B cell (primary cell): ENCODE measurements at regions not wholly inside any gene's neighbourhood (a gene's known extent, or its start where the extent isn't known, plus 50 kb on each side); places are given as distances from the start of the nearest gene placed in this dataset.

Experiments
- ATAC-seq: fragments of 200-7000 bp; cut with Tn5 transposase; one replicate; pipeline ENCODE4 v1.10.0; 2021; ENCODE audit warnings: low read depth, mild to moderate bottlenecking, moderate number of reproducible peaks, moderate library complexity
- CTCF ChIA-PET: fragments of 350-600 bp; sonication (Branson Sonifier 250); formaldehyde crosslinking; loops from one replicate; lab custom pipeline; 2021; ENCODE audit warnings: antibody characterized with exemption, inconsistent platforms; lab: Charles Lee
- POLR2A ChIA-PET: fragments of 350-600 bp; sonication (Branson Sonifier 250); formaldehyde crosslinking; loops from one replicate; lab custom pipeline; 2021; ENCODE audit warnings: antibody characterized with exemption; lab: Charles Lee
- DNase-seq: peaks from one replicate; pipeline ENCODE4 v3.0.0; 2013
- H2AFZ ChIP-seq: 2 replicates; pipeline ENCODE4 v1.6.1; 2012; ENCODE audit warnings: mild to moderate bottlenecking, low read depth, low read length; ENCODE audit not compliant: insufficient read depth, poor library complexity, severe bottlenecking
- H3K27ac ChIP-seq, 2 donors: 1 replicate in 1 of 2; 2 replicates in 1 of 2; pipeline ENCODE4 v1.5.1; 2012 to 2013; ENCODE audit warnings: low read length in 2 of 2, mild to moderate bottlenecking in 2 of 2, moderate library complexity in 1 of 2
- H3K27me3 ChIP-seq, 4 experiments: fragments of 200-600 bp in 1 of 4; sonication (generic) in 1 of 4; replicated peaks in 1 of 4; 1 replicate in 2 of 4; 2 replicates in 2 of 4; pipeline versions ENCODE4 v1.6.1 to v1.7.0; 2013 to 2016; ENCODE audit warnings: low read length in 3 of 4, mild to moderate bottlenecking in 2 of 4, mixed read lengths in 1 of 4, moderate library complexity in 1 of 4; ENCODE audit not compliant: insufficient read depth in 4 of 4, control insufficient read depth in 3 of 4; ENCODE audit errors: control extremely low read depth in 1 of 4
- H3K36me3 ChIP-seq, 2 experiments: replicated peaks in 1 of 2; 1 replicate in 1 of 2; 2 replicates in 1 of 2; pipeline versions ENCODE4 v1.6.1 to v1.7.1; 2013; ENCODE audit warnings: low read length in 1 of 2; ENCODE audit not compliant: insufficient read depth in 2 of 2, control insufficient read depth in 1 of 2; ENCODE audit errors: control extremely low read depth in 1 of 2, extremely low read depth in 1 of 2
- H3K4me1 ChIP-seq, 2 donors: fragments of 200-600 bp in 1 of 2; sonication (generic) in 1 of 2; 1 replicate in 1 of 2; 2 replicates in 1 of 2; pipeline versions ENCODE4 v1.5.1 to v1.6.1; 2013 to 2017; ENCODE audit warnings: low read length in 2 of 2; ENCODE audit not compliant: control insufficient read depth in 2 of 2, insufficient read depth in 2 of 2
- H3K4me2 ChIP-seq: replicated peaks from 2 replicates; pipeline ENCODE3; 2012; ENCODE audit warnings: mild to moderate bottlenecking, low read depth, low read length; ENCODE audit not compliant: poor library complexity, severe bottlenecking
- H3K4me3 ChIP-seq, 5 experiments: fragments of 200-600 bp in 1 of 5; sonication (generic) in 1 of 5; 1 replicate in 3 of 5; 2 replicates in 2 of 5; pipeline versions ENCODE4 v1.5.1 to v1.7.0; 2011 to 2016; ENCODE audit warnings: low read length in 4 of 5, mild to moderate bottlenecking in 4 of 5, low read depth in 2 of 5, control low read depth in 1 of 5, moderate library complexity in 1 of 5; ENCODE audit not compliant: insufficient read depth in 1 of 5; ENCODE audit errors: control extremely low read depth in 1 of 5, extremely low read depth in 1 of 5
- H3K79me2 ChIP-seq: fragments of 200-600 bp; sonication (generic); one replicate; pipeline ENCODE4 v1.6.0; 2016; ENCODE audit warnings: low read length; ENCODE audit not compliant: control insufficient read depth, insufficient read depth
- H3K9ac ChIP-seq: fragments of 200-600 bp; sonication (generic); 2 replicates; pipeline ENCODE4 v1.6.1; 2017; ENCODE audit warnings: mild to moderate bottlenecking, low read length, moderate library complexity
- H3K9me3 ChIP-seq, 3 donors: one replicate each; pipeline versions ENCODE4 v1.6.1 to v1.7.1; 2013; ENCODE audit warnings: low read length in 2 of 3; ENCODE audit not compliant: control insufficient read depth in 2 of 3, insufficient read depth in 1 of 3; ENCODE audit errors: control extremely low read depth in 1 of 3
- H4K20me1 ChIP-seq: 2 replicates; pipeline ENCODE4 v1.6.0; 2012; ENCODE audit warnings: mild to moderate bottlenecking, low read length; ENCODE audit not compliant: insufficient read depth, control insufficient read depth, poor library complexity, severe bottlenecking
- H3K27ac Mint-ChIP-seq: one replicate; pipeline ENCODE4 v1.8.0; 2021; ENCODE audit warnings: mixed read lengths
- H3K27me3 Mint-ChIP-seq: one replicate; pipeline ENCODE4 v1.8.0; 2021; ENCODE audit warnings: mixed read lengths
- H3K4me1 Mint-ChIP-seq: one replicate; pipeline ENCODE4 v1.8.0; 2021; ENCODE audit warnings: mixed read lengths
- H3K4me3 Mint-ChIP-seq: one replicate; pipeline ENCODE4 v1.8.0; 2021; ENCODE audit warnings: mixed read lengths
- H3K9me3 Mint-ChIP-seq: one replicate; pipeline ENCODE4 v1.8.0; 2022; ENCODE audit warnings: mixed read lengths; ENCODE audit not compliant: insufficient read depth
- CTCF ChIP-seq: fragments of 200-600 bp; IDR thresholded peaks from one replicate; pipeline ENCODE4 v1.8.0; 2022; ENCODE audit warnings: antibody characterized with exemption, mild to moderate bottlenecking
- EZH2 ChIP-seq: IDR thresholded peaks from 2 replicates; pipeline ENCODE4 v1.6.1; 2012; ENCODE audit warnings: borderline replicate concordance, low read depth, mild to moderate bottlenecking, moderate library complexity, low read length; ENCODE audit not compliant: insufficient read depth, poor library complexity, severe bottlenecking
- WGBS: methylation state at CpG from one replicate; pipeline ENCODE4 v1.1.5; 2013; ENCODE audit warnings: missing lambda C conversion rate; ENCODE audit not compliant: insufficient coverage; 5-methylcytosine and 5-hydroxymethylcytosine counted together
- intact Hi-C: fragments of 100-400 bp; cut with micrococcal nuclease; formaldehyde crosslinking; loops from one replicate; pipeline ENCODE4 v1.10.0; 2022

GRCh38 chr5:132134384-132134783 lies 60.8 kb downstream of the CSF2 start:
- H3K27me3 Mint-ChIP-seq: peaks cover 19% of the 10 kb centered on the region
- no peak overlapping the region for H3K4me3 Mint-ChIP-seq
- H4K20me1 ChIP-seq: no peaks in the 10 kb centered on the region
- POLR2A ChIA-PET: no interaction called here
- no peak overlapping the region for H3K9ac ChIP-seq
- no peaks in the 10 kb centered on the region for H3K79me2 ChIP-seq
- no peaks in the 10 kb centered on the region for H3K4me1 Mint-ChIP-seq
- WGBS: no CpG with 5 or more reads among the region's 5 CpGs
- no peaks in the 10 kb centered on the region for H3K9me3 ChIP-seq
- ATAC-seq: no peak
- H3K9me3 Mint-ChIP-seq: no peaks in the 10 kb centered on the region
- no peak overlapping the region for H3K4me2 ChIP-seq
- H3K27ac ChIP-seq: no peak overlapping the region
- no peak overlapping the region for H3K4me3 ChIP-seq
- intact Hi-C loops: loop anchor here (1.0 kb wide), 1 partner anchor 69 kb away; no protein-coding TSS in a partner anchor
- H2AFZ ChIP-seq: no peak overlapping the region
- no peaks in the 10 kb centered on the region for H3K4me1 ChIP-seq
- H3K27ac Mint-ChIP-seq: no peak overlapping the region
- peaks cover 0 to 5% (median 2%) of the 10 kb centered on the region in 4 experiments for H3K27me3 ChIP-seq
- CTCF ChIA-PET: interaction anchor here (0.7 to 1.9 kb wide), 3 partner anchors 29 to 294 kb away, joined by 3 to 7 read pairs (median 4); no protein-coding TSS in a partner anchor
- H3K36me3 ChIP-seq: no peaks in the 10 kb centered on the region
- peak; percentile 20 for DNase-seq
- peak; percentile 41 for TF ChIP-seq CTCF
- TF ChIP-seq EZH2: no peak

- H3K9me3 ChIP-seq: no peaks in the 10 kb centered on the region
- H3K4me1 ChIP-seq: no peaks in the 10 kb centered on the region
- Mint-ChIP-seq H3K9me3 (peaks cover 6% of the 10 kb centered on the region), H3K4me1 (no peaks in the 10 kb centered on the region), H3K27me3 (peaks cover 30% of the 10 kb centered on the region), H3K4me3 (no peak overlapping the region), H3K27ac (no peak overlapping the region)
- WGBS: no CpG with 5 or more reads among the region's 2 CpGs
- peaks cover 0 to 5% (median 0%) of the 10 kb centered on the region in 4 experiments for H3K27me3 ChIP-seq
- ATAC-seq (no peak), DNase-seq (no peak)
- ChIA-PET POLR2A (no interaction called here), CTCF (no interaction called here)
- TF ChIP-seq EZH2 (no peak), CTCF (no peak)
- no peak overlapping the region for H2AFZ ChIP-seq
- H3K4me3 ChIP-seq: no peak overlapping the region
- no peak overlapping the region for H3K4me2 ChIP-seq
- no peak overlapping the region for H3K9ac ChIP-seq
- H3K36me3 ChIP-seq: no peaks in the 10 kb centered on the region
- H3K27ac ChIP-seq: no peak overlapping the region
- H3K79me2 ChIP-seq: no peaks in the 10 kb centered on the region
- intact Hi-C loops: no loop called here
- H4K20me1 ChIP-seq: no peaks in the 10 kb centered on the region
Observed at GRCh38 chr5:132136906-132137305, 63.3 kb downstream of the CSF2 start.
